NCI-H1694 treated with DMSO at 0.1 percent for 48 hours (cell line): ENCODE measurements at regions not wholly inside any gene's neighbourhood (a gene's known extent, or its start where the extent isn't known, plus 50 kb on each side); places are given as distances from the start of the nearest gene placed in this dataset.

Experiments used
- DNase-seq: peaks from one replicate; lab custom pipeline; 2025; lab: John Stamatoyannopoulos, UW

- DNase-seq, result no peak
Observed at GRCh38 chr5:125776656-125777139, 646.5 kb upstream of the GRAMD2B start.

DNA sequence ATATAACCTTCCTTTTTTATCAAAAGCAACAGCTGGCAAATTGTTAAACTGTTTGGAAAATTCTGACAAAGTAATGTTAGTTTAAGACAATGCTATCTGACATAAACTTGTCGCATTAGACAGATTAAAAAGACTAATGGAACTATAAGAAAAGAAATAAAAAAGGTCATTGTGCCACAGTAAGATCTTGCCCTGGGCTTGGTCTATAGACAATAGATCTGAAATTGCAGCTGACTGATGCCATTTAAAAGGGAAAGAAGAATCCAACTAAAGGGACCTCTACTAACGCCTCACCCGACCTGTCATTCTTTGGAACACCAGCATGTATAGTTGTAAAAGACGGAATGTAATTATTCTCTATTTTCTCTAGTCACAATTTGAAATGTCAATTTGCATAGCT, 644.4 kb upstream of the GRAMD2B start:
- DNase-seq, result no peak

DNA sequence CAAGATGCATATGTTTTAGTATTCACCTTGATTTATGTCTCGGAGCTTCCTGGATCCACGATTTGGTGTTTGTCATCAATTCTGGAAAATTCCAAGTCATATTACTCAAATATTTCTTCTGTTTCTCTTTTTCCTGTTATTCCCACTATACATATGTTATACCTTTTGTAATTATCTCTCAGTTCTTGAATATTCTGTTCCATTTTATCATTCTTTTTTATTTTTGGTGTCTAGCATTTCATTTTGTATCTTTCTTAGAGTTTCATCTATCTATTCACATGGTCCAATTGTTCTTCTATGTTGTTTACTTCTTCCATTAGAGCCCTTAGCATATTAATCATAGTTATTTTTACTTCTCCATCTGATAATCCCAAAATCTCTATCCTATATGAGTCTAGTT, 637.8 kb upstream of the GRAMD2B start:
- DNase-seq, result no peak

DNA sequence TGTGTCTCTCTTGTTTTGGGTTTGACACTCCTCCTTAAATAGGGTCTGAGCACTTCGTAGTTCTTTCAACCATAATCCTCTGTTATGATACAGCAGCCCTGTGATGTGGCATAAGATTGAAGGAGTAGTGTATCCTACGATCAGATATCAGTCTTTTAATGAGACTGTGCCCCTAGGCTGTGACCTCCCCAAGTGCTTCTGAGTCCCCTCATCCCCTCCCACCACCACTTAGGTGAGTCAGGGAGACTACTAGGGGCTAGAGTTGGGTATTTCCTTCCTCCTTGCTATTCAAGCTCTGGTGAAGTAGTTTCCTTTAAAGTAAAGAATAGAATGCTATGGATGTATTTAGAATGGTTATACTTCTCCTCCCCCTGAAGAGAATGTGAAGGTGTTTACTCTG, 637.2 kb upstream of the GRAMD2B start:
- DNase-seq, result no peak

DNA sequence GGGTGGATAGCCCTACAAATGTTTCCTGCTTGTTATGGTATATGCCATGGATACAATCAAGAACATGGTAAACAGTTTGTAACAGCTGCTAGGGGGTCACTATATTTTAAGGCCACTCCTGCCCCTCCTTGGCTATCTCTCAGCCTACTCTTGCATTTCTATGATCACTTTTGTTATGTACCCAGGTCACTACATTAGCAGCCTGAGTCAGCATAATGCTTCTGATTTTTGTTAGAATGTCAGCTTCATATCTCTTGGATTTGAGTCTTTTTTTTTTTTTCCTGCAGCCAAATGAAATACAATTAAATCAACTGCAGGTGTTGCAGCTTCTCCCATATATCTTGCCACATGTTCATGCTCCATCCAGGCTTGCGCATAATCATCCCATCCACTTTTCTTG, 629.7 kb upstream of the GRAMD2B start:
- no peak for DNase-seq

GRCh38 chr5:125794922-125795321, 628.3 kb upstream of the GRAMD2B start:
- DNase-seq, result no peak

- no peak for DNase-seq
Observed at GRCh38 chr5:125798307-125798706, 624.9 kb upstream of the GRAMD2B start.

DNA sequence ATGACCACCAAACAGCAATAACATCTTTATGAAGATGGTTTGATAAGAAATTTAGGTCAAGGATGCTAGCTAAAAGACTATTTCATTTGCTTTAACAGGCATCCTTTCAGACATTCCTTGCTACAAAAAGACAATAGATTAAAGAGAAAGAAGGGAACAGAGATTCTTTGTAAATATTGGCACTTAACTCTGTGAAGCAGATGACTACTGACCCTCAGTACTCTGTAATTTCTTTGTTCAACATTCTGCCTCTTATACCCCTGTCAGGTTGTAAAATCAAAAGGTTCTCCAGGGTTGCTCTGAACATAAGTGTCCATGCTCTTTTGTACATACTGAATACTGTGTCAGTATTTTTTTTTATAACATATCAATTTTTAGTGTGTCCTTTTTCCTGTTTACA, 610.6 kb upstream of the GRAMD2B start:
- no peak for DNase-seq

DNA sequence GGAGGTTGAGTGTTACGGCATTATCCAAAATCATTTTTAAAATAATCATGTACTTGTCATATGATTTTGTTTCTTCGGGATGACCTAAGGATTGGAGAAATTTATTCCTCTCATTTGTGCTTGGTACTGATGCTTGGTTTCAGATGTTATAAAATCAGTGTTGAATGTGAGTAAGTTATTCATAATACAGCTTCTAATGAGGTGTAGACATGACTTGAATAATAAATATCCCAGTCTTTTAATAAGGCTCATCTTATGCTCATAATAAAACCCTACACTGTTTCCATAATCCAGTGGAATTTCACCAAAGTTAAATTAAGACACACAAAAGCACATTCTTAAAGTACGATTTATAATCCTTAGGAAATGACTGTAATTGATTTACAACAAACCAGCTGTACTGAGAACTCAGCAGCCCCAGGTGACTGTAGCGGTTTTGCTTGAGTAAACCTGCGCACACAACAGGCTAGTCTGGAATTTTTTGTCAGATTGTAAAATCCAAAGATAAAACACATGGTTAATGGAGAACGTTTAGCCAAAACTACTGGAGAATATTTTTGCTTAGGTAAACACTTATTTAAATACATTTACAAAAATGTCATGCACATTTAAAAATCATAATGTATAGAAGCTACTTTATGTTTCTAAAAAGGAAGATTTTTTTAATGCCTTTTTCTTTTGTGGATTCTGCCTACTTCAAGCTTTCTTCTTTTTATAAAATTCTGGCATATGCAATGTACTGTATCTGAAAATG, 609.8 kb upstream of the GRAMD2B start:
- DNase-seq, result no peak

DNA sequence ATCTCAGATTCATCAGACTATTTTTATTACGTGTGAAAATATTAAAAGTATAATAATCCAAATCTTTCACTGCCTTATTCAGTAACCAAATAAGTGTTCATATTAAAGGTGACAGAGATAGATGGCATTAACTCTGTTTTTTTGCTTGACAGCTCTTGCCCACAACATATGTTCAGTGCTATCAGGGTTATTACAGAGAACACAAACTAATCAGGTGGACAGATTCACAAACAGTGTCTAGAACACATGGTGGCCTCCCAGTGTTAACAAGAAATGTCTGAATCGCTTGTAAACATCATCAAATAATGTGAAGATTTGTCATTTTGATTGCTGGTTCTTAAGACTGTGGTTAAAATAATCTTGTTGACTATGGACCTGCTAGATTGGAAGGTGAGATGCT, 609.1 kb upstream of the GRAMD2B start:
- DNase-seq, result peak; percentile 23

- no peak for DNase-seq
Observed at GRCh38 chr5:125823572-125823971, 599.6 kb upstream of the GRAMD2B start.

DNA sequence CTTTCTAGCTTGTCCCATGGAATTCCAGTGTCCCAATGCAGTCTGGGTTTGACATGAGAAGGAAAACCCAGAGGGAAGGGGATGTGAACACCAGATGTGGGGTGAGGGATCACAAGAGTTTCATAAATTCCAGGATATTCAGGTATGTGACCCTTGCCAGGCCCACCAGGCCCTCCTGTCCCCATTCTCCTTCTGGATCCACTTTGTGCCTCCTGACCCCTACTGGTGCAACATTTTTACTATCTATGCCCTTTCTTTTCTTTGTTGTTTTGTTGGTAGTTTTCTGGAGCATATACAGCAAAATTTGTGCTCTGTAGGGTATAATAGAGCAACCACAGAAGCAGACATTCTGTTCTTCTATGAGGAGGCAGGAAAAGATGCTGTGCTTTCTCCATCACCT, 597.0 kb upstream of the GRAMD2B start:
- DNase-seq, result no peak

DNA sequence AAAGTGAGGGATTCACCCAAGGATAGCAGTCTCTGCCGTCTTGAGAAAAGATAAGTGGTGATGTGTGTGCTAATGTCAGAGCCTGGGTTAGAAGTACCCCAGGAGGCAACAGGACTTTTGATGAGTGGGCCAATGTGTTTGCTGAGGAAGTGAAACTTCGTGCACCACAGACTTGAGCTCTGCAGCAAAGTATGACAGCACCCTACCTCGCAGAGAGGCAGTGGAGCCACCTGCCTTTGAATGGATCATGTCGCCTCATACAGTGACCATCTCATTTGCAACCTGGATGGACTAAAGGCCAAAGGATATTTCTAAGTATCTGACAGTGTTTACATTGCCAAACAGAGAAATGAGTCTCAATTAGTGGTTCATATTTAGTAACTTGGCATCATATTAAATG, 593.9 kb upstream of the GRAMD2B start:
- no peak for DNase-seq

- DNase-seq, result no peak
Observed at GRCh38 chr5:125833398-125833797, 589.8 kb upstream of the GRAMD2B start.

- no peak for DNase-seq
Observed at GRCh38 chr5:125834438-125835115, 588.6 kb upstream of the GRAMD2B start.

DNA sequence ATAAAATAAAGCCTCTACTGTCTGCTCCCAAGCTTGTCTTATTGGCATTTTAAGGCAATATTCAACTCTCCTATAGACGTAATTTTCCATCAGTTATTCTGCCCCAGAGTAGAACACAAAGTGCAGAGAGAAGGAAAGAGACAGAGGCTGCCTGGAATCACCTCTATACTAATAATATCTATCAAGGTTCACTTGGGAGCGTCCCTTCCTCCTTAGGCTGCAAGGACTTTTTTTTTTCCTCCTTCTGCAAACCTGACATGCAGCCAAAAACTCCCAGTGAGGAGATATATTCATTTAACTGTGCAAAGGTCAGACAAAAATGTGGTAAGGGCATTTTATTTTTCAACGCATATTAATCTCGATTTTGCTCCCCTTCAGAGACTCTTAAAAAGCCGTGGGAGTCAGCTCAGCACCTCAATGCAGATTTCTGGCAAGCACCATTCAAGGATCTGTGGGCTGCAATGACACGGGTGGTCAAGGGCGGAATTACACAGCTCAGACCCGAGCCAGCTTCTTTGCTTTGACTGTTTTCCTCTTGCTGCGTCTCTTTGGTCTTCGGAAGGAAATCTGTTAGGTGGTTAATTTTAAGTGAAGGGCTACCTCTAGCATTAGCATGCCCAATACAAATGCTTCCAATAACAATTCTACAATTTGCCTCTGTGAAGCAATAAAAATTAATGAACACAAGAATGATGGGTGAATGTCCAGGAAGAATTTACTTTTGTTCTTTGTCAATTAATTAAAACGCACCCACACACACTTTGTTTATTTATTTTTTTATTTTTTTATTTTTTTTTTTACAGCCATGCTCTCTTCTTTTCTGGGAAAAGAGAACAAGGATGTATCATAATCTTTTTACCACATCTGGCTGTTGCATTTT, 587.7 kb upstream of the GRAMD2B start:
- no peak for DNase-seq

DNA sequence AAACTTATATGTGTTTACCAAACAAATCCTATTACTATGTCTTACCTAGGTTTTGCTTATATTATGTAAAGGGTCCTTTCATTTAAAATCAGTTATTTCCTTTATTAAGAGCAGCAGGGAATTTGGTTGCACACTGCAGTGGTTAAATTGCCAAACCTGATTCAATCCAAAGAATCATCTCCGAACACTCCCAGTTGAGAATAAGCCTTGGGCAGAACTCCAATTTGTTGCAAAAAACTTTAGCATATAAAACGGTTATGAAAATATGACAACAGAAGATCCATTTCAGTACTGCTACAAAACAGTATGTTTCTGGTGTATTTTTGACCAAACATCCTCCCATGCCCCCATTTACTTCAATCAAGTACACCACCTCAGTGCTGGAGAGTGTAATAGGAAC, 587.0 kb upstream of the GRAMD2B start:
- no peak for DNase-seq

- DNase-seq, result no peak
Observed at GRCh38 chr5:125837866-125838265, 585.3 kb upstream of the GRAMD2B start.

DNA sequence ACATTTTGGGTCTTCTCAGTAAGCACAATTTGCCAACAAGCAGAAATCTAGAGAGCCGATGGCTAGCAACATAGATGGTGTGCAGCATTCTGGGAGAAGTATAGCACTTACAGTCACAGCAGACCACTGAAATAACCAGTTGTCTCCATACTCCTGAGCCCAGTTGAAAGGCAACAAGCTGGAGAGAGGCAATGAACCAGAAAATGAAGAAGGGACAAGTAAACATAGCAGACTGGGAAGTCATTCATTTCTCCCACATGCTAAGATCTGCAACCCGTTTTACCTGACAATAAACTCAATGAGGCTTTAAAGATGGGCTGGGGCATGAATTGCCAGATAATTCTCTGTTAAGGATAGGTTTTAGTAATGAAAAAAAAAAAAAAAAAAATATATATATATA, 575.6 kb upstream of the GRAMD2B start:
- no peak for DNase-seq

- DNase-seq, result no peak
Observed at GRCh38 chr5:125848751-125849150, 574.5 kb upstream of the GRAMD2B start.

DNA sequence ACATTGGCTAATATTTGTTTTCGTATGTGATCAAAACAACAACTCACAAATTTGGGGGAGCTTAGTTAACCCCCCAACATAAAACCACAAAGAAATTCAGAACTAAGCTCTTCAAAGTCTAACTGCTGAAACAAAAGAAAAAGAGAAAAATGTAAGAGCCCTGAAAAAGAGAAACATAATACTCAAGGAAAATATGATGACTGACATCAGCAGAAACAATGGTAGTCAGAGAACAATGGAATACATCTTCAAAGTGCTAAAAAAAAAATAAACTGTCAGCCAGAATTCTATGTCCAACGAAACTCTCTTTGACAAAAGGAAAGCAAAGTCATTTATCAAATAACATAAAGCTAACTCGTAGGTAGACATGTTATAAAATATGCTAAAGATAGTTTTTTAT, 566.3 kb upstream of the GRAMD2B start:
- no peak for DNase-seq

GRCh38 chr5:125863579-125863978, 559.6 kb upstream of the GRAMD2B start:
- DNase-seq, result no peak
